H1 (cell line): ENCODE measurements at regions not wholly inside any gene's neighbourhood (a gene's known extent, or its start where the extent isn't known, plus 50 kb on each side); places are given as distances from the start of the nearest gene placed in this dataset.

ENCODE experiments used
- CTCF ChIA-PET: fragments of 300-600 bp; sonication (Branson Sonifier 250); formaldehyde crosslinking; loops from one replicate; lab custom pipeline; 2021; ENCODE audit not compliant: partially characterized antibody; lab: Charles Lee
- POLR2A ChIA-PET: fragments of 300-600 bp; sonication (Branson Sonifier 250); formaldehyde crosslinking; loops from one replicate; lab custom pipeline; 2021; ENCODE audit warnings: inconsistent platforms; ENCODE audit not compliant: partially characterized antibody; lab: Charles Lee
- DNase-seq, 2 experiments: peaks; one replicate each; pipeline versions ENCODE4 v3.0.0 to v3.0.0-alpha.2; 2010 to 2022; ENCODE audit warnings: low spot score in 2 of 2, low read depth in 1 of 2, mixed read lengths in 1 of 2
- FAIRE-seq: peaks from 2 replicates; lab custom pipeline; 2011; peaks lifted over from hg19 to GRCh38; lab: Jason Lieb, UNC
- H2AFZ ChIP-seq: 2 replicates; pipeline ENCODE4 v1.8.1; 2012; ENCODE audit warnings: low read length, inconsistent platforms
- H2AK5ac ChIP-seq: 2 replicates; pipeline ENCODE4 v1.6.1; 2013; ENCODE audit warnings: low read depth, low read length
- H2BK120ac ChIP-seq: replicated peaks from 2 replicates; pipeline ENCODE3; 2013; ENCODE audit warnings: low read depth, low read length, inconsistent platforms
- H2BK12ac ChIP-seq: 2 replicates; pipeline ENCODE4 v1.6.1; 2013; ENCODE audit warnings: low read depth, low read length
- H2BK15ac ChIP-seq: 2 replicates; pipeline ENCODE4 v1.6.1; 2013; ENCODE audit warnings: low read length
- H2BK20ac ChIP-seq: 2 replicates; pipeline ENCODE4 v1.6.1; 2013; ENCODE audit warnings: low read length
- H2BK5ac ChIP-seq: 2 replicates; pipeline ENCODE4 v1.6.1; 2013; ENCODE audit warnings: low read depth, low read length
- H3K14ac ChIP-seq: 2 replicates; pipeline ENCODE4 v1.6.1; 2013; ENCODE audit warnings: inconsistent platforms; ENCODE audit not compliant: insufficient read length
- H3K18ac ChIP-seq: 2 replicates; pipeline ENCODE4 v1.6.1; 2013; ENCODE audit warnings: low read length; ENCODE audit errors: extremely low read depth
- H3K23ac ChIP-seq: 2 replicates; pipeline ENCODE4 v1.6.1; 2013; ENCODE audit warnings: inconsistent platforms; ENCODE audit not compliant: insufficient read length
- H3K23me2 ChIP-seq: 2 replicates; pipeline ENCODE4 v1.6.1; 2013; ENCODE audit warnings: low read depth, low read length
- H3K27ac ChIP-seq: 2 replicates; pipeline ENCODE4 v1.6.1; 2011; ENCODE audit warnings: low read depth, low read length, inconsistent platforms
- H3K27me3 ChIP-seq, 4 experiments: replicated peaks in 1 of 4; 1 replicate in 1 of 4; 2 replicates in 3 of 4; pipeline versions ENCODE4 v1.6.1 to v1.8.1; 2011 to 2013; ENCODE audit warnings: low read length in 3 of 4, mild to moderate bottlenecking in 3 of 4, inconsistent platforms in 2 of 4, mixed read lengths in 2 of 4, moderate library complexity in 1 of 4; ENCODE audit not compliant: control insufficient read depth in 3 of 4, insufficient read depth in 3 of 4; ENCODE audit errors: extremely low read depth in 1 of 4
- H3K36me3 ChIP-seq, 4 experiments: 2 replicates each; pipeline versions ENCODE4 v1.6.1 to v1.8.1; 2011 to 2013; ENCODE audit warnings: mild to moderate bottlenecking in 4 of 4, low read length in 3 of 4, moderate library complexity in 2 of 4, control low read depth in 1 of 4, inconsistent platforms in 1 of 4; ENCODE audit not compliant: insufficient read depth in 4 of 4, control insufficient read depth in 2 of 4
- H3K4ac ChIP-seq: replicated peaks from 2 replicates; pipeline ENCODE3; 2013; ENCODE audit warnings: low read length, low read depth, mixed read lengths, inconsistent platforms; ENCODE audit not compliant: insufficient read length
- H3K4me1 ChIP-seq, 4 experiments: replicated peaks in 1 of 4; 1 replicate in 1 of 4; 2 replicates in 3 of 4; pipeline versions ENCODE4 v1.6.1 to v1.8.1; 2011 to 2013; ENCODE audit warnings: low read length in 3 of 4, inconsistent platforms in 2 of 4, mixed read lengths in 1 of 4; ENCODE audit not compliant: insufficient read depth in 4 of 4, control insufficient read depth in 3 of 4
- H3K4me2 ChIP-seq, 2 experiments: 2 replicates each; pipeline versions ENCODE4 v1.6.1 to v1.8.1; 2011 to 2013; ENCODE audit warnings: low read depth in 2 of 2, low read length in 2 of 2, control low read depth in 1 of 2, inconsistent platforms in 1 of 2, mild to moderate bottlenecking in 1 of 2; ENCODE audit not compliant: insufficient read depth in 1 of 2
- H3K4me3 ChIP-seq, 4 experiments: fragments of 200-600, 300-600 bp in 1 of 4; sonication (generic), shearing (Covaris generic), sonication (Bioruptor Twin) in 1 of 4; 2 replicates each; pipeline versions ENCODE4 v1.5.1 to v1.8.1; 2011 to 2016; ENCODE audit warnings: low read length in 4 of 4, low read depth in 3 of 4, control low read depth in 2 of 4, inconsistent platforms in 2 of 4, mild to moderate bottlenecking in 2 of 4, mixed read lengths in 1 of 4, moderate library complexity in 1 of 4; ENCODE audit not compliant: insufficient read depth in 2 of 4; ENCODE audit errors: extremely low read depth in 1 of 4
- H3K56ac ChIP-seq: replicated peaks from 2 replicates; pipeline ENCODE3; 2013; ENCODE audit warnings: low read depth, mild to moderate bottlenecking, mixed read lengths, low read length, inconsistent platforms; ENCODE audit not compliant: insufficient read length
- H3K79me1 ChIP-seq: 2 replicates; pipeline ENCODE4 v1.6.1; 2013; ENCODE audit warnings: low read depth, low read length, control low read depth
- H3K79me2 ChIP-seq, 2 experiments: 2 replicates each; pipeline versions ENCODE4 v1.6.1 to v1.8.1; 2012 to 2013; ENCODE audit warnings: low read length in 2 of 2, mild to moderate bottlenecking in 2 of 2, inconsistent platforms in 1 of 2; ENCODE audit not compliant: insufficient read depth in 2 of 2, control insufficient read depth in 1 of 2
- H3K9ac ChIP-seq, 4 experiments: replicated peaks in 1 of 4; 1 replicate in 1 of 4; 2 replicates in 3 of 4; pipeline versions ENCODE4 v1.6.1 to v1.8.1; 2011 to 2013; ENCODE audit warnings: low read depth in 3 of 4, low read length in 3 of 4, control low read depth in 2 of 4, mild to moderate bottlenecking in 2 of 4, moderate library complexity in 2 of 4, inconsistent platforms in 1 of 4; ENCODE audit errors: extremely low read depth in 1 of 4
- H3K9me3 ChIP-seq, 2 experiments: 2 replicates each; pipeline versions ENCODE4 v1.6.1 to v1.8.1; 2012 to 2013; ENCODE audit warnings: mild to moderate bottlenecking in 2 of 2, moderate library complexity in 2 of 2, control low read depth in 1 of 2, inconsistent platforms in 1 of 2, low read depth in 1 of 2, low read length in 1 of 2, mixed read lengths in 1 of 2; ENCODE audit not compliant: insufficient read depth in 2 of 2
- H4K20me1 ChIP-seq, 2 experiments: replicated peaks in 1 of 2; 2 replicates each; pipeline versions ENCODE3 to v1.8.1; 2011 to 2013; ENCODE audit warnings: inconsistent platforms in 2 of 2, low read length in 2 of 2, mild to moderate bottlenecking in 1 of 2; ENCODE audit not compliant: insufficient read depth in 2 of 2, control insufficient read depth in 1 of 2
- H4K5ac ChIP-seq: 2 replicates; pipeline ENCODE4 v1.6.1; 2013; ENCODE audit warnings: low read length, low read depth, mixed read lengths, inconsistent platforms; ENCODE audit not compliant: insufficient read length
- H4K8ac ChIP-seq: 2 replicates; pipeline ENCODE4 v1.8.0; 2013; ENCODE audit warnings: mild to moderate bottlenecking, moderate library complexity, low read length, inconsistent platforms; ENCODE audit not compliant: insufficient read depth; ENCODE audit errors: extremely low read depth
- H4K91ac ChIP-seq: replicated peaks from 2 replicates; pipeline ENCODE3; 2013; ENCODE audit warnings: low read length, mixed read lengths, inconsistent platforms; ENCODE audit not compliant: insufficient read length
- GABPA ChIP-seq: IDR thresholded peaks from 2 replicates; pipeline ENCODE4 v1.6.1; 2011; ENCODE audit warnings: mild to moderate bottlenecking, low read length, moderate library complexity, borderline replicate concordance; ENCODE audit not compliant: insufficient read depth
- SP4 ChIP-seq: IDR thresholded peaks from 2 replicates; pipeline ENCODE4 v1.6.1; 2012; ENCODE audit warnings: low read length, inconsistent platforms
- TBP ChIP-seq: IDR thresholded peaks from 2 replicates; pipeline ENCODE4 v1.6.1; 2011; ENCODE audit warnings: low read depth, low read length, improper control_type of control experiment
- TCF12 ChIP-seq: IDR thresholded peaks from 2 replicates; pipeline ENCODE4 v1.6.1; 2011; ENCODE audit warnings: low read depth, mild to moderate bottlenecking, low read length
- WGBS, 2 experiments: shearing (Covaris generic) in 1 of 2; methylation state at CpG; one replicate each; pipeline versions ENCODE4 v1.1.6 to v1.1.7; 2013 to 2015; ENCODE audit warnings: low lambda C conversion rate in 2 of 2, mixed read lengths in 2 of 2, inconsistent platforms in 1 of 2, low coverage in 1 of 2, missing lambda C conversion rate in 1 of 2; ENCODE audit not compliant: insufficient replicate concordance in 2 of 2, insufficient coverage in 1 of 2, insufficient read length in 1 of 2; ENCODE audit errors: extremely low coverage in 1 of 2, missing lambda C conversion rate in 1 of 2; 5-methylcytosine and 5-hydroxymethylcytosine counted together

DNA sequence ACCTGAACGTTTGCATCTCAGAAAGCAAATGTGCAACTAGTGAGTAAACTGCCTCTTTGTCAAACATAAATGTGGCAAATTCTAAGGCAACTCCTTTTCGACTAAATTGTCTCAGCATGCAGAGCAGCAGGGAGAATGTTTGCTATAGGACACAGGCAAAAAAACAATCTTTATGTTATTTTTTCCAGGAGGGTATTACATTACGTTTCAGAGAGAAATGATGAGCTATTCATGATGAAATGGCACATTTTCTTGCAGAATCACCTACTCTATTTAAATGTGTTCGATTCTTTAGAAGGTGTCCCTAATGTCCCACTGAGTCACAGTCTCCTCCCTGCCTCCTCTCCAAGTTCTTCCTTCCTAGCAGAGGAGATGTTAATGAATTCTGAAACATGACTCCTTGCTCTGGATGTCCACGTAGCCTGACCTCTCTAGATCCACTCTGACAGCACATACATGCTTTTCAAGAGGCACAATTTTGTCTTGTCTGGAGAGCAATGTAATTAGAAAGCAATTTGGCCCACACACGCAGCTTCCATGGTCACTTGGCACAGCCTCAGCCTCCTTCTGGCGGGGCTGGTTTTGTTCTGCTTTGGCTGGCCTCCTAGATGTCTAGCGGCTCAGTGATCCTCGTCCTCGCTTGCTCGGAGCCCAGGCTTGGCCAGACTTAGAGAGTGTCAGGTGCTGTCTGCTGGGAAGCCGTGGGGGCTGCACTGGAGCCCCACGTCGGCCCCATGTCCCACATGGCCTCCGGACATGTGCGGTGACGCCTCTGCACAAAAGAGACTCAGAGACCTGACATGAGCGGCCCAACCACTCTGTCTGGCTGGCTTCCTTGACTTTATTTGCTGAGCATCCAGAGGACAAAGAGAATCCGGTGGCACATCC, 125.7 kb upstream of the ZNF438 start:
- Histone ChIP-seq H4K8ac (0 out of 2 replicates have a peak overlapping the region, but pooled peaks have one; percentile 7), H3K27ac (no peak overlapping the region), H3K79me1 (no peaks in the 10 kb centered on the region), H4K5ac (no peak overlapping the region), H2BK20ac (0 out of 2 replicates have a peak overlapping the region, but pooled peaks have one; percentile 43), H3K9ac (no peak overlapping the region), H4K91ac (no peak overlapping the region), H2BK12ac (0 out of 2 replicates have a peak overlapping the region, but pooled peaks have one; percentile 2), H3K79me2 (no peaks in the 10 kb centered on the region), H2AK5ac (no peak overlapping the region), H3K4ac (no peak overlapping the region), H3K36me3 (no peaks in the 10 kb centered on the region), H3K23ac (no peak overlapping the region), H3K4me3 (no peak overlapping the region), H2BK15ac (0 out of 2 replicates have a peak overlapping the region, but pooled peaks have one; percentile 29), H3K9me3 (0 out of 4 replicates have a peak, but pooled peaks cover 0 to 2% of the 10 kb centered on the region in 2 experiments), H3K14ac (no peak overlapping the region), H4K20me1 (no peaks in the 10 kb centered on the region), H2BK120ac (no peak overlapping the region), H3K23me2 (no peaks in the 10 kb centered on the region), H3K27me3 (no peaks in the 10 kb centered on the region), H3K56ac (no peak overlapping the region), H3K18ac (no peak overlapping the region), H2BK5ac (no peak overlapping the region), H2AFZ (0 out of 2 replicates have a peak overlapping the region, but pooled peaks have one; percentile 37), H3K4me1 (peaks cover 0 to 5% (median under 1%) of the 10 kb centered on the region in 4 experiments; a peak in 2 of 7 replicates), H3K4me2 (no peak overlapping the region)
- 87% methylated on average over 19 of the region's 19 CpGs; no CpG with 5 or more reads in 1 of the 2 experiments for WGBS, 2 experiments
- DNase-seq (no peak), FAIRE-seq (no peak)
- ChIA-PET POLR2A (no interaction called here), CTCF (interaction anchor here (0.8 kb wide), 1 partner anchor 29 kb away, joined by 4 read pairs; no protein-coding TSS in a partner anchor)
- TF ChIP-seq TBP (no peak), SP4 (no peak), GABPA (no peak), TCF12 (no peak)
